GM12873 (cell line): ENCODE measurements at regions not wholly inside any gene's neighbourhood (a gene's known extent, or its start where the extent isn't known, plus 50 kb on each side); places are given as distances from the start of the nearest gene placed in this dataset.

Source experiments
- TF ChIP-seq, protein P1 (sequence below): IDR thresholded peaks from 2 replicates; pipeline ENCODE4 v1.5.1; 2012; ENCODE audit warnings: low read depth, mild to moderate bottlenecking, moderate library complexity, low read length, control low read depth; ENCODE audit not compliant: insufficient read depth; ENCODE audit errors: missing control alignments

DNA sequence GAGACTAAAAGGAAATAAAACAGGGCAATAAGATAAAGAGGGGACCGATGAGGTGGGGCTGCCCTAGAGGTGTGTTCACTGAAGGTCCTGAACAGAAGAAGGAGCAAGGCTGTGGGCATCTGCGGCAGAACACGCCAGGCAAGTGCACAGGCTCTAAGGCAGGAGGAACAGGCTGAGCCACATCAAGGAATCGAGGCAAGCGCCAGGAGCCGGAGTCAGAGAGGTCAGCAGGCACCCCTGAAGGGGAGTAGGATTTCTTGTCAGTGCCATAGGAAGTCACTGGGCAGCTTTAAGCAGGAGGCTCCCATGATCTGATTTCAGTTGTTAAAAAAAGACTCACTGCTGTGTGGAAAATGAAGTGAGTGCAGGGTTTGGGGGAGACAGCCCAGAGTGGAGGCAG lies 186.5 kb downstream of the KATNIP start:
- TF ChIP-seq, protein P1, sequence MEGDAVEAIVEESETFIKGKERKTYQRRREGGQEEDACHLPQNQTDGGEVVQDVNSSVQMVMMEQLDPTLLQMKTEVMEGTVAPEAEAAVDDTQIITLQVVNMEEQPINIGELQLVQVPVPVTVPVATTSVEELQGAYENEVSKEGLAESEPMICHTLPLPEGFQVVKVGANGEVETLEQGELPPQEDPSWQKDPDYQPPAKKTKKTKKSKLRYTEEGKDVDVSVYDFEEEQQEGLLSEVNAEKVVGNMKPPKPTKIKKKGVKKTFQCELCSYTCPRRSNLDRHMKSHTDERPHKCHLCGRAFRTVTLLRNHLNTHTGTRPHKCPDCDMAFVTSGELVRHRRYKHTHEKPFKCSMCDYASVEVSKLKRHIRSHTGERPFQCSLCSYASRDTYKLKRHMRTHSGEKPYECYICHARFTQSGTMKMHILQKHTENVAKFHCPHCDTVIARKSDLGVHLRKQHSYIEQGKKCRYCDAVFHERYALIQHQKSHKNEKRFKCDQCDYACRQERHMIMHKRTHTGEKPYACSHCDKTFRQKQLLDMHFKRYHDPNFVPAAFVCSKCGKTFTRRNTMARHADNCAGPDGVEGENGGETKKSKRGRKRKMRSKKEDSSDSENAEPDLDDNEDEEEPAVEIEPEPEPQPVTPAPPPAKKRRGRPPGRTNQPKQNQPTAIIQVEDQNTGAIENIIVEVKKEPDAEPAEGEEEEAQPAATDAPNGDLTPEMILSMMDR, result no peak

DNA sequence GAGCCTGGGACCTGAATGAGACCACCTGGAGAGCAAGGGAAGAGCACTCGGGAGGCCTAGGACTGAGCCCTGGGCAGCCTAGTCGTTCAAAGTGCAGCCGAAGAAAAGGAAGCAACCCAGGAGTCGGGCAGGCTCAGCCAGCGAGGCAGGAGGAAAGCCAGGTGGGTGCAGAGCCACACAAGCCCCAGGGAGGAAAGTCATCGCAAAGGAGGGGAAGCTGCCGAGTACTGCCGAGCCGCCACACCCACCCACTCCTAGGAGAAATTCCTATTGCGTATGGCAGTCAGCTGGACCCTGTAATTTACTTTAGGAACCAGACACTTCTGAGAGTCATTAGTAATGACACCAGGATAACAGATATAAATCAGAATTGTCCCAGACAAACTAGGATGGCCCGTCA lies 187.6 kb downstream of the KATNIP start:
- TF ChIP-seq, protein P1, result no peak
